ENCODE measurements at regions not wholly inside any gene's neighbourhood (a gene's known extent, or its start where the extent isn't known, plus 50 kb on each side); places are given as distances from the start of the nearest gene placed in this dataset.

GRCh38 chr5:158552241-158552640 is 547.5 kb downstream of the EBF1 start:
- no peak for DNase-seq

- DNase-seq: no peak
Measured at GRCh38 chr5:158549311-158549710, 550.4 kb downstream of the EBF1 start.

- DNase-seq: peak in 1 of 2 experiments; percentile 42
Measured at GRCh38 chr5:158546748-158547147, 553.0 kb downstream of the EBF1 start.

GRCh38 chr5:158545949-158546530 is 553.7 kb downstream of the EBF1 start:
- DNase-seq: no peak

GRCh38 chr5:158544388-158545339 is 555.1 kb downstream of the EBF1 start:
- no peak for DNase-seq

GRCh38 chr5:158543539-158544387 is 556.0 kb downstream of the EBF1 start:
- no peak for DNase-seq

GRCh38 chr5:158541536-158542297 is 558.0 kb downstream of the EBF1 start:
- DNase-seq: no peak

- no peak for DNase-seq
Measured at GRCh38 chr5:158538506-158539074, 561.1 kb downstream of the EBF1 start.

- no peak for DNase-seq
Measured at GRCh38 chr5:158537366-158537765, 562.4 kb downstream of the EBF1 start.

GRCh38 chr5:158534203-158534602 is 565.5 kb downstream of the EBF1 start:
- DNase-seq: no peak

GRCh38 chr5:158532739-158533138 is 567.0 kb downstream of the EBF1 start:
- DNase-seq: no peak

GRCh38 chr5:158531860-158532259 is 567.9 kb downstream of the EBF1 start:
- no peak for DNase-seq

GRCh38 chr5:158530115-158530514 is 569.6 kb downstream of the EBF1 start:
- no peak for DNase-seq

- no peak for DNase-seq
Measured at GRCh38 chr5:158529454-158529853, 570.3 kb downstream of the EBF1 start.

- DNase-seq: no peak
Measured at GRCh38 chr5:158525663-158526062, 574.1 kb downstream of the EBF1 start.

GRCh38 chr5:158524070-158524469 is 575.6 kb downstream of the EBF1 start:
- no peak for DNase-seq

- no peak for DNase-seq
Measured at GRCh38 chr5:158522776-158523175, 576.9 kb downstream of the EBF1 start.

GRCh38 chr5:158521995-158522394 is 577.7 kb downstream of the EBF1 start:
- no peak for DNase-seq

- DNase-seq: no peak
Measured at GRCh38 chr5:158519433-158520021, 580.2 kb downstream of the EBF1 start.

- DNase-seq: no peak
Measured at GRCh38 chr5:158516521-158516920, 583.2 kb downstream of the EBF1 start.

- DNase-seq: no peak
Measured at GRCh38 chr5:158514986-158515359, 584.7 kb downstream of the EBF1 start.

Data from NCI-H446 (cell line).